Stimulated activated CD4-positive, alpha-beta T cell treated with anti-CD3 and anti-CD28 coated beads, Interleukin-4, amount 100 ng/mL, for 4 hours (primary cell): ENCODE measurements at regions not wholly inside any gene's neighbourhood (a gene's known extent, or its start where the extent isn't known, plus 50 kb on each side); places are given as distances from the start of the nearest gene placed in this dataset.

Experiments
- DNase-seq, 2 experiments: peaks; one replicate each; pipeline ENCODE4 v3.0.0-alpha.2; 2020

- DNase-seq, result no peak
Observed at GRCh38 chr1:208523007-208523406, 278.8 kb upstream of the PLXNA2 start.

GRCh38 chr1:208524376-208524775, 280.2 kb upstream of the PLXNA2 start:
- DNase-seq, result no peak

DNA sequence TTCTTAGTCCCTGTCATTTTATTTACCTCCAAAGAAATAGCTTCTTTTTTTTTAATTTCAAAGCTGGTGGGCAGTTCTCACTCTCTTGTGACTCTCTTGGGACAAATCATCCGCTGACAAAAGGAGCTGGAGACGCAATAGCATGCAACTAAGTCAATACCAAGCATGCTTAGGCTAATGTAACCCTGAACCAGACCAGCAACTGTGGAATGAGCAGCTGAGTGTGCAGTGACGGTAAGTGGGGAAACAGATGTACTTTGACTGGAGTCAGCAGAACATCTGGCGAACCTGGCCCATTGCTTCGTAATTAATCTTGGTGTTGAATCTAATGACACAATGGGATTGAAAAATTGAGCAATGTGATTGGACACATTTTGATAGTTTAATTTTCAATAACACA, 280.7 kb upstream of the PLXNA2 start:
- DNase-seq, result no peak

DNA sequence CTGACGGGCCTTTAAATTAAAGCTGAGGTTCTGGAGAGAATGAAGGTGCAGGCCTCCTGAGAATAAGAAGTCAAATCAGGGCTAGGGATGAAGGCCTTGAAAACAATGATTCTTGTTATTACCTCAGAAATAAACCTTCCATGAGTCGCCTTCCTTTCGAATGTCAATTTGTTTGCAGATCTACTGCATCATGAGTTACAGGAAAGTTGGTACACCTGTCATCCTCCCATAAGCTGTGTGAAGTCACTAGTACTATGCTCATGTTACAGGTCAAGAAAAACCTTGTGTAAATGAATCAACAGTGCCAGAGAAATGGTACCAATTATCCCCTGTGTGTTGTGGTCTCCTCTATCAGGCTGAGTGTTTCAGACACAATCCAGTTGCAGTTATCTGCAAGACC, 281.2 kb upstream of the PLXNA2 start:
- DNase-seq, result no peak

DNA sequence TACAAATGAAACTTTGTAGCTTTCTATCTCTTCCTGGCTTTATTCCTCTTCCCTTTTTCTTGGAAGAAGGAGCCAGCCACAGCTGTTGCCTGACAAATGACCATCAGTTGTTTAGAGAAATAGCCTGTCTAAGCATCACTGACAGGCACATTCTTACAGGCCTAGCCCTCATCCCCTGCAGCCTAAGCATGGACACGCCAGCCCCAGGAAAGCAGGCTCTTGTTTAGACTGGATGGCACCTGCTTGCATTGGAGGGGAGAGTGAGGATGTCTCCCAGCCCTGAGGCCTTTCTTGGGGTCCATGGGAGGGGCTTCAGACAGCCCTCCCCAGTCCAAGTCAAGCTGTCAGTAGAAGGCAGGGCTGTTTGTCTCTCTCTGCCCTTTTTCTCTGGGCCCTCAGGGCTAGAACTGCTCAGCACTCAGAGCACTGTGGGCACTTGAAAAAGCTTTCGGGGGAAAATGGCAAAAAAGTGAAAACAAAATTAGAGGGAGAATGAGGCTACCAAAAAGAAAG, 282.5 kb upstream of the PLXNA2 start:
- DNase-seq, result no peak

DNA sequence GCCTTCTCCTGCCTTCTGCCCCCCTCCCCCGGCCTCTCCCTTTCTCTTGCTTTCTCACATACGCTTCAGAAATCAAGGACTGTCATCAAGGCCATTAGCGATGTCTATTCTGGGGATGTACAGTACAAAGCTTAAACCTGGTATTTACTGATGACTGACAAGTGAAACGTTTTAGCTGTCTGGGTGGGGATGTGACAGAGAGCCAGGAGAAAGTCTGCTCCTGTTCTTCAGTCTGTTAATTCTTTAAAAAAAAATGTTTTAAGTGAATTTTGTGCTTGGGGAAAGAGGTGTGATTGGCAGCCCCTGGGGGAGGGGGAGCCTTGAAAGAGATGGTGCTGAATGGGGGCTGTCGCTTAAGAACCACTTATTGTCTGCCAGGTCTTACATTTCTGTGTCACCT, 283.0 kb upstream of the PLXNA2 start:
- no peak for DNase-seq

DNA sequence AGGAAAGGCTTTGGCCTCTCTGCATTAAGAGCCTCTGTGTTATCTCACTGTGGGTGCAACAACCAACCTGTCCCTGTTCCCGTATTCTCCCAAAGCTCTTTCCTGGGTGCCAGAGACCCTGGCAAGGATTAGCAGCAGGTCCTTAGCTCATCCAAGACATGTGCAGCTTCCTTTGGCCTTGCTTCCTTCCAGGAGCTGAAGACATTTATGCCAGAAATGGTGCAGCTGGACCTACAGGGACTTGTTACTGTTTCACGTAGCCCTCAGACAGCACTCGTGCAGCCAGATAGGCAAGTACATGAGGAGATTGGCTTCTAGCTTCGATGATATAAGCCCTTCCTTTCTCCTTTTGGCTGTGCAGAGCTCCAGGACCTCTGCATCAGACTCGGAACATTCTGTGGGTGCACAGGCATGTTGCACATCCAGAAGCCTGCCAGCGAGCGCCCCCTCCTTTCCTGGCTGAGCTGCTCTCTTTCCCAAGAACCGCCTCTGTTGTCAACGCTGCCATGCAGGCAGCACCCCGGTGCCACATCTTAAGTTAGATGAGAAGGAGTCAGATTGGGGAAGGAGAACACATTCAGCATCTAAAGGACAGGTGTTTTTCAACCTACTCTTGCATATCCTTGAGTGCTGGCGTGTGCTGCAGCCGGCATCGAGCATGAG, 284.5 kb upstream of the PLXNA2 start:
- no peak for DNase-seq

- DNase-seq, result no peak
Observed at GRCh38 chr1:208531003-208531750, 287.0 kb upstream of the PLXNA2 start.

GRCh38 chr1:208533746-208534598, 289.8 kb upstream of the PLXNA2 start:
- DNase-seq, result no peak

- DNase-seq, result no peak
Observed at GRCh38 chr1:208534599-208534897, 290.4 kb upstream of the PLXNA2 start.

GRCh38 chr1:208534979-208535378, 290.8 kb upstream of the PLXNA2 start:
- DNase-seq, result no peak

GRCh38 chr1:208535511-208535910, 291.3 kb upstream of the PLXNA2 start:
- DNase-seq, result no peak

GRCh38 chr1:208536212-208536611, 292.0 kb upstream of the PLXNA2 start:
- DNase-seq, result no peak

GRCh38 chr1:208537198-208537597, 293.0 kb upstream of the PLXNA2 start:
- no peak for DNase-seq

DNA sequence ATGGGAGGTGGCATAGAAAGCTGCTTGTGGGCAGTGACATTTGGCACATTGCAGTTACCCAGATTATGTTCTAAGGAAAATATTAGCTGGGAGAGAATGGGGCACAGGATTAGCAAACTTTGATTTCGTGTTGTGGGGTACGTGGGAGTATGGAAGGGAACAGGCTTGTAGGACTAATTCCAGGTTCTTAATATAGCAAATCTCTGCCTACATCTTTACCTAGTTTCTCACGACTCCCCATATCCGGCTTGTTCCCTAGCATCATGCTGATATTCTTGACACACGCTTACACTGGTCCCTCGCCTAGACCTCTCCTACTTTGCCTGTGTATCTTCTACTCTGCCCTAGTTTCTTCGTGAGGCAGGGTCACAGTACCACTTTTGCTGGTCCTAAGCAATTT, 293.9 kb upstream of the PLXNA2 start:
- DNase-seq, result no peak

DNA sequence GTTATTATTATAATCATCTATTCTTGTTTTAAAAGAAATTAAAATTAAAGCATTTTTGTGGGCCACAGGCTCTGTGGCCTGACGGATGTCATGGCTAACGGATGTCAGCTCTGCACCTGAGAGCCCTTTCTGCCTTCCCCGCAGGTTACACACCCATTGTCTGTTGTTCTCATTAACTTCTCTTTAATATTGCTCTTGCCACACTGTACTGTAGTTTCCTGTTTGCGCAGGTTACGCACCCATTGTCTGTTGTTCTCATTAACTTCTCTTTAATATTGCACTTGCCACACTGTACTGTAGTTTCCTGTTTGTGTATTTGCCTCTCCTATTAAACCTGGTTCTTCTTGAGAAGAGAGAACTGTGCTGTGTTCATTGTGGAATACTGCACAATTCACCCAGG, 294.4 kb upstream of the PLXNA2 start:
- DNase-seq, result no peak

- no peak for DNase-seq
Observed at GRCh38 chr1:208540724-208541123, 296.5 kb upstream of the PLXNA2 start.

DNA sequence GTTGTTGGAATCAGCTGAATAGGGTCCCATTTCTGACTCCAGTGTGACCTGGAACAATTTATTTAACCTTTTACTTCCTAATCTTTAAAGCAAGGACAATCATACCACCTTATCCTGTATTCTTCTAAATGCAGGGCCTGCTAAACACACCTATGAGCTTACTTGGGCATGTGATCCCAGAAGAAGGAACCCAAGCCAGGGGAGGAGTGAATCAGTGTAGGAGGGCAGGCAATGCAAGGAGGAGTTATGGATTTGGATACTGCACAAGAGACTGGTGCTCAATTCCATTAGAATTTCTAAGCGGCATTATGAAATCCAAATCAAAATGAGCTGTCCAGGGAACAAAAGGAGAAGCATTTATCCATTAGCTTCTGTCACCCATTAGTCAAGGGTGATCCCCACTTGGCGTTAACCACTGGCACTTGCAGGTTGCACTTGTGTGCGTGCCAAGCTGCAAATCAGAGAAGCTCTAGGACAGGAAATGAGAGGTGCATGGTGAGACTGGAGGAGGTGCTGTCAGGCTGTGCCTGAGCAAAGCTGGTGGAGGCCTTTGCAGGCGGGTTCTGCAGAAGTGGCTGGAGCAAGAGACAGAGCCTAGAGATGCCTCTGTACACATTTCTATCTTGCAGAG, 297.2 kb upstream of the PLXNA2 start:
- DNase-seq, result no peak

DNA sequence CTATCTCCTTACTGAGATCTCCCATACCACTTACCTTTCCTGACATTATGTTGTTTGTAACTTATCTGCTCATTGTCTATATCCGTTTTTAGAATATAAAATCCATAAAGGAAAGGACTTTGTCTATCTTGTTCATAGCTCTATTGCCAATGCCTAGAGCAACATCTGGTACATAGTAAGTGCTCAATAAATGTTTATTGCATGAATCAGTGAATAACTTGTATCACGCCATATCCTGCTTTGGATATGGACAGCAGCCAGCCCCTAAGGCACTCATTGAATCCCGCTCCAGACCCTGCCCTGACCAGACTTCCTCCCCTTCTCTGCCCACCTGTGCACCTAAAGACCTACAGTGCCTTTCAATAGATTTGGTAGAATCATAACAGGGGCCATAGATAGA, 298.1 kb upstream of the PLXNA2 start:
- DNase-seq, result no peak

GRCh38 chr1:208544053-208544452, 299.9 kb upstream of the PLXNA2 start:
- no peak for DNase-seq

DNA sequence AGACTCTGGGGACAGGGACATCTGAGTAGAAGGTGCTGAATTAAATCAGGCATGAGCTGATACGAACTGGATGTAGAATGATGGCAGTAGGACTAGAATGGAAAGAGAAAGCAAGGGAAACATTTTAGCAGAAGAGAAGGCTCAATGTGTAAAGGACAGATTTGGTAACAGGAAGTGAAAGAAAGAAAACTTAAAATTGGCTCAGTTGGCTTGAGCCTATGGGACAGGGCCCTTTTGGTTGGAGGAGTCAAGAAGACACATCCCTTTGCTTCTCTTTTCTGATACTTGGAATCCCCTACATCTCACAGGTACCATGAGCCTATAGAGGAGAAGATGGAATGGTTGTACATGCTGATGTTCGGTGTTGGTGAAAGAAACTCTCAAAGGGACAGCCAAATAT, 300.6 kb upstream of the PLXNA2 start:
- no peak for DNase-seq

GRCh38 chr1:208551024-208551423, 306.8 kb upstream of the PLXNA2 start:
- DNase-seq, result no peak

GRCh38 chr1:208551633-208552320, 307.6 kb upstream of the PLXNA2 start:
- DNase-seq, result no peak
